ENCODE measurements at regions not wholly inside any gene's neighbourhood (a gene's known extent, or its start where the extent isn't known, plus 50 kb on each side); places are given as distances from the start of the nearest gene placed in this dataset.

DNA sequence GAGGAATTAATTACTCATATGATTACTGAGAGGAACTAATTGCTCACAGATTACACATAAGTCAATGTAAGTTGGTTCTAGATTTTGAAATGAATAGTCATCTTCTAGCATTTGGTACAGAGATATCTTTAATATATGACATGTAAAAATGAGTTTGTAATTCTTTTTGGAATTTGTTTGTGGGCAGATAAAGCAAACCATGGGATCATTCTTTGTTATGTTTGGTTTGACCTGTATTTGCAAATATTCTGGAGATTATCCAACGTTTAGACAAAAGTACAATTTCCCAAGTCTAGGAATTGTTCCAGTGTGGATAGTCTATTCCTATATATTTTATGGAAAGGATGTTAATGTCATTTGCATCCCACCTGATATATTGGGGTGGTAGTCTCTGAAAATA is 309.6 kb upstream of the EDNRB start:
- ATAC-seq (ENCODE audit: insufficient number of reproducible peaks, low FRiP score, low read depth) (no peak), DNase-seq (ENCODE audit: low spot score) (no peak)
- no peak overlapping the region for H3K4me3 ChIP-seq
- no peaks in the 10 kb centered on the region for H3K36me3 ChIP-seq
- H3K27ac ChIP-seq: no peak overlapping the region
- TF ChIP-seq, protein P1, sequence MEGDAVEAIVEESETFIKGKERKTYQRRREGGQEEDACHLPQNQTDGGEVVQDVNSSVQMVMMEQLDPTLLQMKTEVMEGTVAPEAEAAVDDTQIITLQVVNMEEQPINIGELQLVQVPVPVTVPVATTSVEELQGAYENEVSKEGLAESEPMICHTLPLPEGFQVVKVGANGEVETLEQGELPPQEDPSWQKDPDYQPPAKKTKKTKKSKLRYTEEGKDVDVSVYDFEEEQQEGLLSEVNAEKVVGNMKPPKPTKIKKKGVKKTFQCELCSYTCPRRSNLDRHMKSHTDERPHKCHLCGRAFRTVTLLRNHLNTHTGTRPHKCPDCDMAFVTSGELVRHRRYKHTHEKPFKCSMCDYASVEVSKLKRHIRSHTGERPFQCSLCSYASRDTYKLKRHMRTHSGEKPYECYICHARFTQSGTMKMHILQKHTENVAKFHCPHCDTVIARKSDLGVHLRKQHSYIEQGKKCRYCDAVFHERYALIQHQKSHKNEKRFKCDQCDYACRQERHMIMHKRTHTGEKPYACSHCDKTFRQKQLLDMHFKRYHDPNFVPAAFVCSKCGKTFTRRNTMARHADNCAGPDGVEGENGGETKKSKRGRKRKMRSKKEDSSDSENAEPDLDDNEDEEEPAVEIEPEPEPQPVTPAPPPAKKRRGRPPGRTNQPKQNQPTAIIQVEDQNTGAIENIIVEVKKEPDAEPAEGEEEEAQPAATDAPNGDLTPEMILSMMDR (IDR thresholded peaks at IDR 0.05): no peak
- no peaks in the 10 kb centered on the region for H3K27me3 ChIP-seq (replicated peaks; ENCODE audit: insufficient read depth)
- H3K9me3 ChIP-seq: no peaks in the 10 kb centered on the region
- no peaks in the 10 kb centered on the region for H3K4me1 ChIP-seq (ENCODE audit: control insufficient read depth in 1 of 2, low read depth in 2 of 2)

DNA sequence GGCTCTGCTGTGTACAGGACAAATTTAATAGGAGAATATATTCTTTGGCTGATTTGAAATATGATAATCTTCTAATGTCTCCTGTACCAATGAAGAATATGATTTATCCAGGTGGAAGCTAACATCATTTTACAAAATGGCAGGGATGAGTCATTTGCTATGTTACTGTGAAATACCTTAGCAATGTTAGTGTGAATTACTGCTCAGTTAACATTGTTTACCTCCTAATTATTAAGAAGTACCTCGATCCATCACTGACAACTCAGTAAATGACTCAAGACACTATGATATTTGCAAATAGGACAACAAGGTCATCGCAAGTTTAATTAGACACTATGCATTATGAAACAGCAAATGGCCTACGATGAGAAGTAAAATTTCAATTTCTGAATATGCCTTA is 309.1 kb upstream of the EDNRB start:
- no peak for ATAC-seq (ENCODE audit: insufficient number of reproducible peaks, low FRiP score, low read depth)
- no peaks in the 10 kb centered on the region for H3K4me1 ChIP-seq (ENCODE audit: control insufficient read depth in 1 of 2, low read depth in 2 of 2)
- TF ChIP-seq, protein P1 (IDR thresholded peaks at IDR 0.05): no peak

DNA sequence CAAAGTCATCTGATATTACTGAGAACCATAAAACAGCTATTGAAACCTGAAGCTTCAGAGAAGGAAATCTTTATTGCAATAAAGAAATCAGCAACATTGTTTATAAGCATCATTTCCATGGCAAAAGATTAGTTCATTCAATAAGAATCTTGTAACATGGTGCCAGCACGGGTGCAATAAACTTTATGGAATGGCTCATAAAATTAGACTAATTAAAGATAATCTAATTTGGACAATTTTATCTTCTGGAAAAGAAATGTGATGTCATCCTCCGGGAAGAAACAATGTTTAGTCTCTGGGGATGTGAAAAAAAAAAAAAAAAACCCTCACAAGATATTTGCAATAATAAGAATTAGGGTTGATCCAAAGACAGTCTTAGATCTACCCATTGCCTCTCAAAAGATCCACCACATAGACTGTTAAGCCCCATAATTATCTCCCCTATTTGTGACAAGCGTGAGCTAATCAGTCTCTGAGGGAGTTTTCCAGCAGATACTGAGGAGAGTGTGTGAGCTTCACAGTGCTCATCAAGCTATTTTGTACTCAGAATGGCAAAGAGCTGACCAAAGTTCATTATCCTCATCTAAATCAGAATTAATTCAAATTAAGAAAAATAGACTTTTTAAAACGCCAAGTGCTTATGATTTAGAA is 297.0 kb upstream of the EDNRB start:
- TF ChIP-seq, protein P1 (IDR thresholded peaks at IDR 0.05): no peak
- H3K27ac ChIP-seq: no peak overlapping the region
- H3K9me3 ChIP-seq: no peaks in the 10 kb centered on the region
- no peaks in the 10 kb centered on the region for H3K36me3 ChIP-seq
- no peak overlapping the region for H3K4me3 ChIP-seq
- H3K27me3 ChIP-seq (replicated peaks; ENCODE audit: insufficient read depth): no peaks in the 10 kb centered on the region
- ATAC-seq (ENCODE audit: insufficient number of reproducible peaks, low FRiP score, low read depth) (no peak), DNase-seq (ENCODE audit: low spot score) (no peak)
- no peaks in the 10 kb centered on the region for H3K4me1 ChIP-seq (ENCODE audit: control insufficient read depth in 1 of 2, low read depth in 2 of 2)

More for the DNA sequence above, 309.1 kb upstream of the EDNRB start:
- Histone ChIP-seq H3K4me3 (no peak overlapping the region), H3K27ac (no peak overlapping the region), H3K9me3 (no peaks in the 10 kb centered on the region), H3K27me3 (replicated peaks; ENCODE audit: insufficient read depth) (no peaks in the 10 kb centered on the region), H3K36me3 (no peaks in the 10 kb centered on the region)
- no peak for DNase-seq (ENCODE audit: low spot score)

DNA sequence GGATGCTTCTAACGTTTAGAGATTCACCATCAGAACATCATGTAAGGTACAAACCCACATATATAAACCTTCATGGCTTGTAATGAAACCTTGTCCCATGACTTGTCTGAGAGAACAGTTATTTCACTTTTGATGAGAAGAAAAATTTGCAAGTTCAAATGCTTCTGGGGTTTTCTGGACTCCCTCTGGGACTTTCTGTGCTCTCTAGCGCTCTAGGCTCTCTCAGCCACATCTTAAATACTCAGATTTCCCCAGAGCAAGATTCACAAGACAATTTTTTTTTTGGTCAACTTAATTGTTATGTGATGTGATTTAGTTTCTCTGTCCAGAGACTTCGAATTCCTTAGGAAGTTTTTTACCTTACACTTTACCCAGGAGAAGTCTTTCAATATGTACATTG is 282.8 kb upstream of the EDNRB start:
- TF ChIP-seq, protein P1 (IDR thresholded peaks at IDR 0.05): no peak
- Histone ChIP-seq H3K9me3 (no peaks in the 10 kb centered on the region), H3K27ac (no peak overlapping the region), H3K36me3 (no peaks in the 10 kb centered on the region), H3K4me3 (no peak overlapping the region), H3K27me3 (replicated peaks; ENCODE audit: insufficient read depth) (no peaks in the 10 kb centered on the region), H3K4me1 (ENCODE audit: control insufficient read depth in 1 of 2, low read depth in 2 of 2) (no peaks in the 10 kb centered on the region)
- ATAC-seq (ENCODE audit: insufficient number of reproducible peaks, low FRiP score, low read depth) (no peak), DNase-seq (ENCODE audit: low spot score) (no peak)

DNA sequence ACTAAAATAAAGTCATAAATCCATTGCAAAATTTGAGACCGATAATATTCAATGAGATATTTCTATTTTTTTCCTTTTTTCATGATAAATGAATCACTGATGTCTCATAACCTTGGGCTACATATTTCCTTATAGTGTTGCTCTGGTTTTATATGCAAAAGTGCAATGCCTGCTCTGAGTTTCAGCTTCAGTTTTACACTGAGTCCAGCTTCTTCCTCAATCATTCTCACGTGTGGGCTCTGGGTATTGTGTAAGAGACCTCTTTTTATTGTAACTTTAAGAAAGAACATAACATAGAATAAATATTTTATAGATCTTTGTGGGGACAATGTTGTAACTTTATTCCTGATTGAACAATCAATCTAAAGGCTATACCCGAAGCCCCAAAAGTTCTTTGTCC is 280.2 kb upstream of the EDNRB start:
- Histone ChIP-seq H3K27ac (no peak overlapping the region), H3K9me3 (no peaks in the 10 kb centered on the region), H3K4me1 (ENCODE audit: control insufficient read depth in 1 of 2, low read depth in 2 of 2) (no peaks in the 10 kb centered on the region), H3K27me3 (replicated peaks; ENCODE audit: insufficient read depth) (no peaks in the 10 kb centered on the region), H3K4me3 (no peak overlapping the region), H3K36me3 (no peaks in the 10 kb centered on the region)
- no peak for DNase-seq (ENCODE audit: low spot score)
- TF ChIP-seq, protein P1 (IDR thresholded peaks at IDR 0.05): no peak
- ATAC-seq (ENCODE audit: insufficient number of reproducible peaks, low FRiP score, low read depth): no peak
